NCI-H2196 treated with DMSO at 0.1 percent for 48 hours (cell line): ENCODE measurements at regions not wholly inside any gene's neighbourhood (a gene's known extent, or its start where the extent isn't known, plus 50 kb on each side); places are given as distances from the start of the nearest gene placed in this dataset.
A peak's percentile ranks its signal among the peaks of the same experiment; 100 is the strongest.
"Not testable (repeated sequence)": the region's sequence is repeated elsewhere in the genome, so short reads cannot be mapped to it uniquely, and the experiment has no call there.

Source experiments
- DNase-seq: peaks from one replicate; lab custom pipeline; 2025; ENCODE audit not compliant: unreplicated experiment; lab: John Stamatoyannopoulos, UW

DNA sequence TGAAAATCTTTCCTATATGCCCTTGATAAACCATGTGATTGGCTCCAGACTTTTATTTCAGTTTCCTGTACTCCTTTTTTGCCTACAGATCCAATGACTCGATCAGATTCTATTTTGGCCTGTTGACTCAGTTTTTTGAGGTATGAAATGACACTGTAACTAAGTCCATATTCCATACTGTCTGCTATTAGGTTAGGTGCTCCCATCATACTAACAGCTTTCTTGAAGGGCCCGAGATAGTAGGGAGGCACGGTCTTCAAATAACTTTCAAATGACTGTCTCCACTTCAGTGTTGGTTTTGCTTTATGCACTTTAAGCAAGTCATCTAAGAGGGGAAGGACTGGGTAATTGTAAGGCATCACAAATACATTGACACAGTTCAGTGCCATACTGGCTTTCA is 295.4 kb upstream of the DAB2 start:
- DNase-seq = no peak

DNA sequence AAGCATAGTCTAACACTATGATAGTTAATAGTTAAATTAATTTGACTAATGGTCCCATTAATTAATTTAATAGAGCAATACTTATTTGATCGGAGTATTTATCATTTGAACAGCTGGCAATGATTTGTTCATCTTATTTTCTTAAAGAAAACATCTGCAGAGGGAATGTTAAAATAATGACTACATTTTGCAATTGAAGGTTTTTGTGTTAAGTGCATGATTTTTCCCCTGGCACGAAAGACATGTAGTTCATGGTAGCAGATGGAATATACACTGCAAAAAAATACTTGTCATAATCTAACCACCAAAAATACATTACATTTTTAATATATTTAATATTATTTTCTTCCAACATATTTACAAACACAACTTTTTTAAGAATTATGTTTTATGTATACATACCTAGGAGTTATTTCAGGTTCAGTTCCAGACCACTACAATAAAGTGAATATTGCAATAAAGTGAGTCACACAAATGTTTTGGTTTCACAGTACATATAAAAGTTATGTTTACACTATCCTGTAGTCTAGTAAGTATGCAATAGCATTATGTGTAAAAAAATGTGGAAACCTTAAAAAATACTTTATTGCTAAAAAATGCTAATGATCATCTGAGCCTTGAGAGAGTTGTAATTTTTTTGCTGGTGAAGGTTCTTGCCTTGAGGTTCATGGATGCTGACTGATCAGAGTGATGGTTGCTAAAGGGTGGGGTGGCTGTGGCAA is 292.6 kb upstream of the DAB2 start:
- no peak for DNase-seq

DNA sequence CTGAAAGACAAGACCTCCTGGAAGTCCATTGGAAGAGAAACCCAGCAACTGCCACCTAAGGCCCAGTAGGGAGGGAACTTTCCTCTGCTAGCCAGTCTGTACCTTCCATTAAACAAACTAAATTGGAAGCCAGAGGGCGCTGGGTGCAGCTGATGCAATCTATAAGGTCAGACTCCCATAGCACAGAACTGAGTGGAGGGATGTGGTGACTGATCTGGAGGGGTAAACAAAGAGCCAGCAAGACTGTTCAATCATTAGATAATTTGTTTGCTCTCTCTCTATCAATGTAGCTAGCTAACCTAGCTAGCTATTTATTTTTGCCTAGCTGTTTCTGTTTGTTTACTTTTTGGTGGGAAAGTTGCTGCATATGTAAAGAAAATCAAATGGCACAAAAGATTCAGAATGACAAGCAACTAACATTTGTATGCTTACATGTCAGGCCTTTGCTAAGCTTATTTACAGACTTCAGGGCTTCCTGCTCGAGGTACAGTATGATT is 291.8 kb upstream of the DAB2 start:
- DNase-seq = no peak

DNA sequence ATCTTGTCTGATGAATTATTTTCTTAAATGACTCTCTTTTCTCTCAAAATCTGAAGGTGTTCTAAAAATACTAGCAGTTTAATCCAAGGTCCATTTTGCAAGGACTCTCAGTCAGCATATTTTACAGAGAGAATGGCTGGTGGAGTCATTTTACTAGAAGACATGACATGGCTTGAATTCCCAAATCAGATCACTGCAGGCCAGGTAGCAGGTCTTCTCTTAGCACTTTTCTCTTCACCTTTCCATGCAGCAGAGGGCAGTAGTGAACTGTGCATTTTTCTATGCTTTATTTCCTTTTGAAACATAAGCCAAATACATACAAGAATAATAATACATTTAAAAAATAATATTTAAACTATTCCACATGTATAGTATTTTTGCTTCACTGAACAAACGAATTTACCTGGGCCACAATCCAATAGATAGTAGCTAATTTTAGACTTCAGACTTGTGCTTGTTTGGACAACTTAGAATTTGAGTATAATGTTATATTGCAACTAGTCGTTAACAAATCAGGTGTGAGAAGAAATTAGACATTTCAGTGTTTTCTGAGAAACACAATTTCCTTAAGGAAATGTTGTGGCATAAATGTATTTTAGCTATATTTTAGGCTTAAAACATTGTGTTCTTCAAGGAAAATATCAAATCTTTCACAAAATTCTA is 289.4 kb upstream of the DAB2 start:
- peak; percentile 24 for DNase-seq

DNA sequence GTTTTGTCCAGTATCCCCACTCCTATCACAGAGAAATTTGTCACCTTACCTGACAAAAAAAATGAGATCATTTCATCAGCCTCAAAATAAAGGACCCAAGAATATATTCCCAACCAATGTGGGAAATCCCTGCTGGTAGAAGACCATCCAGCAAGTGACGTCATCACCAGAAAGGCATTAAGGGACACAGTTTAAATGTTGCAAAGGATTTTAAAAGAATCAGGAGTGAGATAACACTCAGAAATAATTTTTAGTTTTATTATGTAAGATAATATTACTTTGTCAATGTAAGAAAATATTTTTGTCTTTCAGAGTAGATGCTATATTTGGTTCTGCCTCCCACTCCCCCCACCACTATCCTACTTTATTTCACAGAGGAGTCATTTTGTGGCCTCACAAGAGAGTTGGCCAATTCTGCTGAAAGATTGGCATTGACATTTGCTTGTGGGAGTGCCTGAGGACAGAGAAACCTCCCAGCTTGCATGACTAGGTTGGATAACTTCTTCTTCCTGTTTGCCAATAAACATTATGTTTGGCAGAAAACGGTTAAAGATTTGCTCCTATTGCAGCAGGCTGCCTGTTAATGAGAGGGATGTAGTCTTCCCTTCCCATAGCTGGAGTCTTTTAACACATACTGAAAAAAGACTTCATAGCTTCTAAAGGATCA is 288.6 kb upstream of the DAB2 start:
- no peak for DNase-seq

DNA sequence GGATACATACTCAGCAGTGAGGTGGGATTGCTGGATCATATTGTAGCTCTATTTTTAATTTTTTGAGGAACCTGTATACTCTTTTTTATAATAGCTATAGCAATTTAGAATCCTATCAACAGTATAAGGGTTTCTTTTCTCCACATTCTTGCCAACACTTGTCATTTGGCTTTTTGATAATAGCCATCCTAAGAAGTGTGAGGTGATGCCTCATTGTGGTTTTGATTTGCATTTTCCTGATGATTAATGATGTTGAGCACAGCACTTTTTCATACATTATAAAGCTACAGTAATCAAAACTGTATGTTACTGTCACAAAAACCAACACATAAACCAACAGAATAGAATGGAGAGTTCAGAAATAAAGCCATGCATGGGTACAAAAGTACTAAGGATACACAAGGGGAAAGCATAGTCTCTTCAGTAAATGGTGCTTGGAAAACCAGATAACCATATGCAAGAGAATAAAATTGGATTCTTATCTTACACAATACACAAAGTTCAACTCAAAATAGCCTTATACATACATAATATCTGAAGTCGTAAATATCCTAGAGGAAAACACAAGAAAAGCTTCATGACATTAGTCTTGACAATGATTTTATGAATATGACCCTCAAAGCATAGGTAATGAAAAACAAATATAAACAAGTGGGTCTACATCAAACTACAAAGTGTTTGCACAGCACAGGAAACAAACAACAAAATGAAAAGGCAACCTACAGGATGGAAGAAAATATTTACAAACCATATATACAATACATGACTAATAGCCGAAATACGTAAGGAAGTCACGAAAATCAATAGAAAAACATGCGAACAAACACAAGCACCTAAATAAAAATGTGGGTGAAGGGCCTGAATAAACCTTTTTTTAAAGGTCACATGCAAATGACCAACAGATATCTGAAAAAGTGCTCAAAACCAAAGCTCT is 287.8 kb upstream of the DAB2 start:
- DNase-seq = no peak

DNA sequence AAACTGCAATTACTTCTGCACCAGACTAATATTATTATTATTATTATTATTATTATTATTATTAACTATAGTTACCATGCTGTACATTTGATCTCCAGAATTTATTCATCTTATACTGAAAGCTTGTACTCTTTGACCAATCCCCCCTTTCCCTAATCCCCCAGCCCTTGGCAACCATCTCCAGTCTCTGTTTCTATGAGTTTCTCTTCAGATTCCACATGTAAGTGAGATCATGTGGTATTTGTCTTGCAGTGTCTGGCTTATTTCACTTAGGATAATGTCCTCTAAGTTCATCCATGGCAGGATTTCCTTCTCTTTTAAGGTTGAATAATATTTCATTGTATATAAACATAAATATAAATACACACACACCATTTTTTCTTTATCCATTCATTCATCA is 287.0 kb upstream of the DAB2 start:
- no peak for DNase-seq

DNA sequence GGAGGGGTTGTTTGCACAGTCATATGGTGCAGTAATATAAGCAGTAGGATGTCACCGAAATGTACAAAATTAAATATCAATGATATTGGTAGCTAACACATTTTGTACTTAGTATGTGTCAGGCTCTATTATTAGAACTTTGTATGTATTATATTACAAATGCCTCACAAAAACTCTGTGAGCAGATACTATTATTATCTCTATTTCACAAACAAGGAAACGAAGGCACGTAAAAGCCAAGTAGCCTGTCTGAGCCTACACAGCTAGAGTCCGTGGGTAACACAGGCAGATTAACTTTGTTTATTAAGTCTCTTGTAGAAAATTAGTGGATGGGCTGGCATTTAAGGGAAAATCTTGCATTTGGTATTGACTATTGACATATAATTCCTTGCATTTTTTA is 284.3 kb upstream of the DAB2 start:
- no peak for DNase-seq

DNA sequence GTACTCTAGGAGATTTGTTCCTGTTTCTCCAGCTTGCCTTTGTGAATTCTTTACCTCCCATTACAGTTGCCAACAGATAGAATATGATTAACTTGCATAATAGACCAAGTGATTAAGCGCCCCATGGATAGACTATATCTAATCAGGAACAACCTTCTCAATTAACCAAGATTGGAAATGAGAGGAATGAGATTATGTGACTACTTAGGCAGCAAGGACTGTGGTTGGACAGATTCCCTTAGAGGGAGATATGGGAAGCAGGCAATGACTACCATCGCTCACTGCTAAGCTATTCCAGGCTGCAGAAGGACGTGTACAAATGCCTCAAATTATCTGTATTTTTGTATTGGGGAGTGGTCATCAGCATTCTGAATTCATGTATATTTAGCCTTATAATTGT is 278.1 kb upstream of the DAB2 start:
- no peak for DNase-seq

DNA sequence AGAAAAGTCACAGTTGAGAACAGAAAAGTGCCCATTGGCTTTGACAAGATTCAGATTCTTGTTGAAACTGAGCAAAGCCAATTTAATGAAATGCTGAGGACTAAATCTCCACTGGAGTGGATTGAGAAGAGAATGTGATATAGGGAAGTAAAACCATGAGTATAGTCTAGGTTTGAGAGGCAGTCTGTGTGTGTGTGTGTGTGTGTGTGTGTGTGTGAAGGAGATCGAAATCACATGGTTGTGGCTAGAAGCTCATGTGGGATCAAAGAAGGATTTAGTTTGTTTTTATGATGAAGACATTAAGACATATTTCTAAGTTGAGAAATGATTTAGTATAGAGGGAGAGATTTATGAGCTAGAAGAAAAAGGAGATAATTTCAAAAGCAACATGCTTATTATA is 275.7 kb upstream of the DAB2 start:
- DNase-seq = no peak

DNA sequence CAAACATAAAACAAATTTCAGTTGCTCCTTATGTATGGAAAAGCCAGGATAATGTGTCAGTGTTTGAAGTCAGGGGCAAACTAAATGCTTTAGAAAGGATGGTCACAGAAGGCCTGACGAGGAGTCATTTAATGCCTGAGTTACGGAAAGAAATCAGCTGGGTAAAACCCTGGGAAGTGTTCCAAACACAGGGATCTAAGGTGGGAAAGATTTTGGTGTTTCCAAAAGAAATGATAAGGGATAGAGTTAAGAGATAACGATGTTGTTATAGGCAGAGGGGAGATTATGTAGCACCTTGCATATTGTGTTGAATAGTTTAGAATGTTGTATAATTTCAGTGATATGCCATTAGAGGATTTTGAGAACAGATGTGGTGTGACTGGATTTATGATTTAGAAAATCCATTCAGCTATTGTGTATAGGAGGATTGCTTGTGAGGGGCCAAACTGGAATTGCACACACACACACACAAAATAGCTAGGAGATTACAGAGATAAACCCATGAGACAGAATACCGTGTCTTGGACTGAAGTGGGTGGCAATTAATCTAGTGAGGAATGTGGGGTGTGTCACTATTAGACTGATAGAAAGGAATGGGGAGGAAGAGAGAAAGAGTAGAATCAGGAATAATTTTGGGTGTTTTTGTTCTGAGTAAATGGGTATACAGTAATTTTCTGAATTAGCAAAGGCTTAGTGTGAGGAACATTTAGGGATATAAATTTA is 274.2 kb upstream of the DAB2 start:
- no peak for DNase-seq

DNA sequence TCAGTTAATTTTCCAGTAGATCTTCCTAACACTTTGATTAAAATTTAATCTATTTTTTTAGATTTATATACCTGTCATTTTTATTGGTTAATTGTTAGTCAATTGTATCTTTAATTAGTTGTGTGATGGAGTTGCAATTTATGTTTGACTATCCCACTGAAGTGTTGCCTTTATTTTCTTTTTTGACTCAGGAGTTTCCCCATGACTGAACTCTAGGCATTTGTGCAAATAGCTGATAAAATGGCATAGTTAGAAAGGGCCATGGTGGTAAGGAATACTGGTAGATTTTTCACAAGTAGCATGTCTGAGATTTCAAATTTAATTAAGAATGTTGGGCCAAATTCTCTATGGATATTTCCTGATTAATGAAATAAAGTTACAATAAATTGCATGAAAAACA is 273.1 kb upstream of the DAB2 start:
- no peak for DNase-seq

DNA sequence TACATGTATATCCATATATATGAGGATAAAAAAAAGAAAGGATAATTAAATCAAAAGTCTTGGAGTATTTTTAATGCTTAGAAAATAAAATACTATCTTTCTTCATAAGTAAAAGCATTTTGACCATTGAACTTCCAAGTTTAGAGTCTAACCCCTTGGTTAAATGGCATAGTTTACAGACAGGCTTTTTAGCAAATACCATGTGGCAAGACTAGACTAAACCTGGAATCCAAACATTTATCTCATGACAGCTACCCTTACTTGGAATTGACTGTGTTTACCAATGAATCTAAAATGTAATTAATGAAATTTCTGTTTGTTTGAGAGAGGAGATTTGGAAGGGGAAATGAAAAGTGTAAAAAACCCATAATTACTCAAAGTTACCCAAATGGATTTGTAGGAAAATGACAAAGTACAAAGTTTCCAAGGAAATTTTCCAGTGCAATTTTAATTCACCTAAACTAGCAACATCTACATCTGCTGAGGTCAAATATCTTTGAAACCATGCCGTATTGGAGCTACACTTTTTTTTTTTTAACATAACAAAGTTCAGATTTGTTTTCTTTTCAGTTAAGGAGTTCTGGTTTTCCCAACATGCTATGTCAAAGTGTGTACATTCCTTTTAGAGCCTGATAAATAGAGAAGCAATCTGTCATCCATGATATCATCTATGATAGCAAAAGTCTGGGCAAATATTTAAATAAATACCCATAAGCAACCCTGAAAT is 272.1 kb upstream of the DAB2 start:
- no peak for DNase-seq

DNA sequence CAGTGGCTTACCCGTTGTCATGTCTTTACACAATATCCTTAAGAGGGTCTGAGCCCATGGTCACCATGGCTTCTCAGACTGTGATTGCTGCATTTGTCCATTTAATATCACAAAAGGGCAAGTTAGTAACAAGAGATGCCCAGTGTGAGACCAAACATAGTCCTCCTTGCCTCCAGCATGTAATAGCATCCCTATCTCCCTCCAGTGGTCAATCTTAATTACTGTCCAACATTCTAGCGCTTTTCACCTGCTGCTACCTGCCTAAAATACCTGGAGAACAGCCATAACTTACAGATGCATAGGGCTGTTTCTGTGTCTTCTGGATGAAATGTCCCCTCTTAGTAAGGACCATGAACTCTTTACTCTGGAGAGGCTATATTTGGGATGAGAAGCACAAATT is 267.2 kb upstream of the DAB2 start:
- DNase-seq = no peak

DNA sequence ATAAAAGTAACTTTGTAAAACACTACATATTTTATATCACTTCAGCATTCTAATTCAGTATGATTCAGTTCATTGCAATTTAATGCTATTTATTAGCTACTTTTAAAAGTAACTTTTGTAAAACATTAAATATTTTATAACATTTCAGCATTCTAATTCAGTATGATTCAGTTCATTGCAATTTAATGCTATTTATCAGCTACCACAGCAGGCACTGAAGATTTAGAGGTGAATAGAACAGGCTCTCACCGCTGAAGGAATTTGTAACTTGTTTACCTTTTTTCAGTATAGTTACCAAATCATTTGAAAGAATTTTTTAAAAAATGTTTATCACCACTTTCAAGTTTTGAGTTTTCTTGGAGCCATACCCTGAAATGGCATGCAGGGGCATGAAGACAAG is 266.4 kb upstream of the DAB2 start:
- DNase-seq = no peak

DNA sequence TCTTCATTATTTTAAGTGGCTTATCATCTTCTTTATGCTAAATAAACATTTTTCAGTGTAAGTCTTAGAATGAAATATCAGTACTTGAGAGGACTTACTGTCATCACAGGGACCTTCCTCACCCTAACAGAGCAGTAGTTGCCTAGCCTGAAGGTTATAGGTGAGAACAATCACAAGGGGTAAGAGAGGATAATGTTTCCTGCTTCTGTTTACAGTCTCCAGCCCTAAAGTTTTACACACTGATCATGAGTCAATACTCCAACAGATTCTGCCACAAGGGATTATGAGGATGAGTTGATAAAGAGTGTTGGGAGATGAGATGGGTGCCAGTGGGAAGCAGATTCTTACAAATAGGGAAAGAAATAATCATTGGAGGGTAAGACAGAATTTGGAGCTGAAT is 265.1 kb upstream of the DAB2 start:
- no peak for DNase-seq

DNA sequence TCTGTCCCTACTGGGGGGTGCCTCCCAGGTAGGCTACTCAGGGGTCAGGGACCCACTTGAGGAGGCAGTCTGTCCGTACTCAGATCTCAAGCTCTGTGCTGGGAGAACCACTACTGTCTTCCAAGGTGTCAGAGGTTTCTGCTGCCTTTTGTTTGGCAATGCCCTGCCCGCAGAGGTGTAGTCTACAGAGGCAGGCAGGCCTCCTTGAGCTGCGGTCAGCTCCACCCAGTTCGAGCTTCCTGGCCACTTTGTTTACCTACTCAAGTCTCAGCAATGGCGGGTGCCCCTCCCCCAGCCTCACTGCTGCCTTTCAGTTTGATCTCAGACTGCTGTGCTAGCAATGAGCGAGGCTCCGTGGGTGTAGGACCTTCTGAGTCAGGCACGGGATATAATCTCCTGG is 263.1 kb upstream of the DAB2 start:
- DNase-seq = not testable (repeated sequence)

DNA sequence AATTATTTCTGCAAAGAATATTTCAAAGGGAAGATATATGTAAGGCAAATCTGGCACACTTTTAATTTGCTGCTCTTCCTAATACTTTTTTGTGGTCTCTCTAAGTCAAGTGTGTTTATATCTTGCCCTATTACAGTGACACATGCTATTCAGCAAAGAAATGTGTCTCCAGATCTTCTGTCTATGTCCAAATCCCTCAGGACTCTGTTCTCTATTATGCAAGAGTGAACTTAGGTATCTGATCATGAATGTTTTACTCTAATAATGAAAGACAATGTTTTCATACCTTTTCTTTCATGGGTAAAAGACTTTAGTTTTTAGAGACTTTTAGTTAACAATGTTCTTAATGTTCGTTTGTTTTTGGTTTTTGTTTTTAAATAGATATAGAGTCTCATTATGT is 255.4 kb upstream of the DAB2 start:
- DNase-seq = no peak

DNA sequence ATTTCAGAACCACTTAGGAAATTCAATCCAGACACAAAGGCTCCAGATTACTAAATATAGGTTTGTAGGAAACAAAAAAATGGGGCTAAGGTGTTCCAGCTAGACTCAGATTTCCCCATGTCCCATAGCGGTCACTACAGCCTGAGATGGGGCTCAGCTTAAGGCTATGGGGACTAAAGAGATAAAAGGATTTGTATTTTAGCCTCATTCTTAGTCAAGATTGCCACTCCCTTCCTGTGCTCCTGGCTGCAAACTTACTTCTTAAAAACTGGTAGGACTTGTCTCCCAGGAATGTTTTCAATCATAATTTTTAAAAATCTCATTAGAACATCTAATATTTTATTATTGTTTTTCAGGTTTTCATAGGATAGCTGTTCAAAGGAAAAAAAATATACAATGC is 253.8 kb upstream of the DAB2 start:
- no peak for DNase-seq

DNA sequence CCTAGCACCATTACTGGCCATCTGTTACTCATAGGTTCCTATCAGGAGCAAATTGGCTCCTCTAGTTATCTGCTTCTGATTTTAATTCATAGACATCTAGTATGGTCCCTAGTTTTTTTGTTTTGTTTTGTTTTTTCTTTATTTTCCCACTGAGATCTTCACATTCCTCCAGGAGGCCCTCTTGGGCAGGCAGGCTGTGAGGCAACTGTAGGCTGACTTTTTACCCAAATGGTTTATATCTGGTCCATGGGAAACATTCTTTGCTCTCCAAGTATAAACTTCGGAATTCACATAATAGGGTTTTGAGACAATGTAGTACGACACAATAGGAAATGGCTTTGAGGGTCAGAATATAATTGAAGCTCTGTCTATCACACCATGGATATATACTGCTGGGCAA is 250.9 kb upstream of the DAB2 start:
- no peak for DNase-seq
